PC-9 (cell line): ENCODE measurements at regions not wholly inside any gene's neighbourhood (a gene's known extent, or its start where the extent isn't known, plus 50 kb on each side); places are given as distances from the start of the nearest gene placed in this dataset.

Source experiments
- BruUV-seq: library from RNA; stranded (reverse); fragments of 400-500 nt; replicated peaks from 2 replicates; lab custom pipeline; 2021; lab: Mats Ljungman, UMichigan
- CTCF ChIA-PET: fragments of 300-600 bp; sonication (Branson Sonifier 250); formaldehyde crosslinking; loops from one replicate; lab custom pipeline; 2022; ENCODE audit warnings: antibody characterized with exemption; lab: Charles Lee
- POLR2A ChIA-PET: fragments of 300-600 bp; sonication (Branson Sonifier 250); formaldehyde crosslinking; loops from one replicate; lab custom pipeline; 2022; ENCODE audit warnings: antibody characterized with exemption; ENCODE audit not compliant: unreplicated experiment; lab: Charles Lee
- DNase-seq, 2 experiments: peaks; one replicate each; pipeline versions ENCODE4 v3.0.0 to v3.0.0-alpha.2; 2015 to 2022; ENCODE audit warnings: mixed read lengths in 1 of 2
- H2AFZ ChIP-seq: fragments of 200-600 bp; sonication (generic); 2 replicates; pipeline ENCODE4 v1.8.1; 2017; ENCODE audit warnings: antibody characterized with exemption
- H3F3A ChIP-seq: fragments of 200-600 bp; sonication (generic); 2 replicates; pipeline ENCODE4 v1.8.1; 2017; ENCODE audit warnings: antibody characterized with exemption, mild to moderate bottlenecking, low read depth; ENCODE audit not compliant: insufficient read depth
- H3K27ac ChIP-seq: fragments of 200-600 bp; sonication (generic); 2 replicates; pipeline ENCODE4 v1.6.1; 2016; ENCODE audit warnings: mixed run types
- H3K27me3 ChIP-seq: fragments of 200-600 bp; sonication (generic); 2 replicates; pipeline ENCODE4 v1.6.1; 2016; ENCODE audit warnings: low read depth, mixed run types; ENCODE audit not compliant: insufficient read depth
- H3K36me3 ChIP-seq: fragments of 200-600 bp; sonication (generic); 2 replicates; pipeline ENCODE4 v1.6.1; 2016; ENCODE audit warnings: low read depth, mixed run types
- H3K4me1 ChIP-seq: fragments of 200-600 bp; sonication (generic); replicated peaks from 2 replicates; pipeline ENCODE4 v1.6.1; 2016; ENCODE audit warnings: mixed run types; ENCODE audit not compliant: insufficient read depth
- H3K4me2 ChIP-seq: fragments of 200-600 bp; sonication (generic); 2 replicates; pipeline ENCODE4 v1.6.1; 2017; ENCODE audit warnings: mixed run types
- H3K4me3 ChIP-seq: fragments of 200-600 bp; sonication (generic); 2 replicates; pipeline ENCODE4 v1.6.1; 2016; ENCODE audit warnings: mixed run types
- H3K79me2 ChIP-seq: fragments of 200-600 bp; sonication (generic); 2 replicates; pipeline ENCODE4 v1.6.1; 2017; ENCODE audit warnings: low read depth, mixed run types
- H3K9me2 ChIP-seq: fragments of 200-600 bp; sonication (generic); 2 replicates; pipeline ENCODE4 v1.8.1; 2017; ENCODE audit warnings: mild to moderate bottlenecking; ENCODE audit not compliant: insufficient read depth
- H3K9me3 ChIP-seq: fragments of 200-600 bp; sonication (generic); 2 replicates; pipeline ENCODE4 v1.8.1; 2016; ENCODE audit warnings: low read depth; ENCODE audit not compliant: insufficient read depth
- H4K20me1 ChIP-seq: fragments of 200-600 bp; sonication (generic); 2 replicates; pipeline ENCODE4 v1.8.1; 2017; ENCODE audit not compliant: insufficient read depth
- EZH2 ChIP-seq: fragments of 200-600 bp; sonication (generic); IDR thresholded peaks from 2 replicates; pipeline ENCODE4 v1.8.0; 2017; ENCODE audit warnings: antibody characterized with exemption, low read depth
- intact Hi-C: fragments of 100-400 bp; cut with micrococcal nuclease; formaldehyde crosslinking; loops from one replicate; pipeline ENCODE4 v1.10.0; 2022; ENCODE audit not compliant: unreplicated experiment
- TF ChIP-seq, protein P1 (sequence below): fragments of 200-600 bp; sonication (generic); conservative IDR thresholded peaks from 2 replicates; pipeline ENCODE4 v1.6.1; 2017; ENCODE audit warnings: mixed run types, antibody characterized with exemption, mild to moderate bottlenecking, moderate library complexity

DNA sequence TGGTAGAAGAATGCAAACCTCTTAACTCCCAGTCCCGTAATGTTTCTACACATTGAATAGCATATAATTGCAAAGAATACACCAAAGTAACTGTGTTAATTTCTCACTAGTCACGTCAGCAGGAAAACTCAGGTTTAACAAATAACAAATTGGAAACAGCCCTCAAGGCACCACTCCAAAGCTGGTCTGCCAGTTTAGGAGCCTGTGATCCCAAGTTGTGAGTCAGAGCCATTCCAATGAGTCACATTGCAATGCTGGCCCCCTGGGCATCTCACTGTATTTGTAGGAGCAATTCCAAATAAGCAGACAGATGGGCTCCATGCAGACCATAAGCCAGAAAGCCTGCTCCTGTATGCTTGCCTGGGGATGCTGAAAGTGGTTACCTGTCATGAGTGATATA lies 143.2 kb upstream of the SETBP1 start:
- no peaks in the 10 kb centered on the region for H3K79me2 ChIP-seq
- peak overlapping the region; percentile 12; the same call in 1 of the 2 replicates for H3K4me2 ChIP-seq
- BruUV-seq: no TSS peak
- DNase-seq: peak; percentile 65 to 85
- TF ChIP-seq, protein P1, sequence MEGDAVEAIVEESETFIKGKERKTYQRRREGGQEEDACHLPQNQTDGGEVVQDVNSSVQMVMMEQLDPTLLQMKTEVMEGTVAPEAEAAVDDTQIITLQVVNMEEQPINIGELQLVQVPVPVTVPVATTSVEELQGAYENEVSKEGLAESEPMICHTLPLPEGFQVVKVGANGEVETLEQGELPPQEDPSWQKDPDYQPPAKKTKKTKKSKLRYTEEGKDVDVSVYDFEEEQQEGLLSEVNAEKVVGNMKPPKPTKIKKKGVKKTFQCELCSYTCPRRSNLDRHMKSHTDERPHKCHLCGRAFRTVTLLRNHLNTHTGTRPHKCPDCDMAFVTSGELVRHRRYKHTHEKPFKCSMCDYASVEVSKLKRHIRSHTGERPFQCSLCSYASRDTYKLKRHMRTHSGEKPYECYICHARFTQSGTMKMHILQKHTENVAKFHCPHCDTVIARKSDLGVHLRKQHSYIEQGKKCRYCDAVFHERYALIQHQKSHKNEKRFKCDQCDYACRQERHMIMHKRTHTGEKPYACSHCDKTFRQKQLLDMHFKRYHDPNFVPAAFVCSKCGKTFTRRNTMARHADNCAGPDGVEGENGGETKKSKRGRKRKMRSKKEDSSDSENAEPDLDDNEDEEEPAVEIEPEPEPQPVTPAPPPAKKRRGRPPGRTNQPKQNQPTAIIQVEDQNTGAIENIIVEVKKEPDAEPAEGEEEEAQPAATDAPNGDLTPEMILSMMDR: no peak
- no peak for TF ChIP-seq EZH2
- intact Hi-C loops: no loop called here
- POLR2A ChIA-PET: no interaction called here
- H3K9me2 ChIP-seq: no peaks in the 10 kb centered on the region
- peaks cover 6% of the 10 kb centered on the region for H3F3A ChIP-seq
- H3K36me3 ChIP-seq: no peaks in the 10 kb centered on the region
- no peaks in the 10 kb centered on the region for H3K9me3 ChIP-seq
- CTCF ChIA-PET: no interaction called here
- H3K27ac ChIP-seq: peak overlapping the region; percentile 32; the same call in 1 of the 2 replicates
- peaks cover 35% of the 10 kb centered on the region for H3K4me1 ChIP-seq
- H4K20me1 ChIP-seq: no peaks in the 10 kb centered on the region
- no peak overlapping the region for H2AFZ ChIP-seq
- no peak overlapping the region for H3K4me3 ChIP-seq
- H3K27me3 ChIP-seq: no peaks in the 10 kb centered on the region

DNA sequence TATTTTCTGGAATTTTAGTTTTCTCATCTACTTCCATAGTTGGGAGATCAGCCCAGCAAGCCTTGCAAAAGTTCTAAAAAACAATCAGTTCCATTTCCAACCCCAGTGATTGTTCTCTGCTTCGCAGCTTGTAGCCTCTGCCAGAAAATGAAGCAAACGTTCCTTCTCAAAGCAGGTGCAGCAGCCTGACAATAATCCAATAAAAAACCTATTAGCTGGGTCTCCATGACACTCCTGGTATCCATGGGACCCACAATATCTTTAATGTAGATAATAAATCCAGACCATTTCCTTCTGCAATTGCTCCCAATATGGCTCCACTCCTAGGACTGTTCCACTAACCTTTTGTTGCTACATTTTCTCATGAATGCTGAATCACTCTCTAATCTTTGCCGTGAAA lies 140.8 kb upstream of the SETBP1 start:
- TF ChIP-seq, protein P1: no peak
- TF ChIP-seq EZH2: no peak
- H3F3A ChIP-seq: peaks cover 6% of the 10 kb centered on the region
- CTCF ChIA-PET: no interaction called here
- no peaks in the 10 kb centered on the region for H3K9me2 ChIP-seq
- H4K20me1 ChIP-seq: no peaks in the 10 kb centered on the region
- H2AFZ ChIP-seq: no peak overlapping the region
- no peak overlapping the region for H3K4me3 ChIP-seq
- intact Hi-C loops: no loop called here
- H3K4me2 ChIP-seq: no peak overlapping the region
- no peak for DNase-seq
- POLR2A ChIA-PET: no interaction called here
- H3K9me3 ChIP-seq: no peaks in the 10 kb centered on the region
- H3K27ac ChIP-seq: no peak overlapping the region
- H3K4me1 ChIP-seq: peaks cover 35% of the 10 kb centered on the region
- BruUV-seq: no TSS peak
- no peaks in the 10 kb centered on the region for H3K27me3 ChIP-seq
- no peaks in the 10 kb centered on the region for H3K79me2 ChIP-seq
- no peaks in the 10 kb centered on the region for H3K36me3 ChIP-seq

GRCh38 chr18:44541159-44541558 lies 139.5 kb upstream of the SETBP1 start:
- Histone ChIP-seq H3K4me3 (no peak overlapping the region), H3K9me3 (no peaks in the 10 kb centered on the region), H3K4me2 (no peak overlapping the region), H3K36me3 (no peaks in the 10 kb centered on the region), H3K27ac (no peak overlapping the region), H3K79me2 (no peaks in the 10 kb centered on the region), H3K4me1 (peaks cover 35% of the 10 kb centered on the region), H3F3A (peaks cover 6% of the 10 kb centered on the region), H3K27me3 (no peaks in the 10 kb centered on the region), H2AFZ (no peak overlapping the region), H3K9me2 (no peaks in the 10 kb centered on the region), H4K20me1 (no peaks in the 10 kb centered on the region)
- ChIA-PET CTCF (no interaction called here), POLR2A (no interaction called here)
- intact Hi-C loops: no loop called here
- no peak for TF ChIP-seq EZH2
- TF ChIP-seq, protein P1: no peak
- DNase-seq: no peak
- BruUV-seq: no TSS peak
